ENCODE measurements at regions not wholly inside any gene's neighbourhood (a gene's known extent, or its start where the extent isn't known, plus 50 kb on each side); places are given as distances from the start of the nearest gene placed in this dataset.

DNA sequence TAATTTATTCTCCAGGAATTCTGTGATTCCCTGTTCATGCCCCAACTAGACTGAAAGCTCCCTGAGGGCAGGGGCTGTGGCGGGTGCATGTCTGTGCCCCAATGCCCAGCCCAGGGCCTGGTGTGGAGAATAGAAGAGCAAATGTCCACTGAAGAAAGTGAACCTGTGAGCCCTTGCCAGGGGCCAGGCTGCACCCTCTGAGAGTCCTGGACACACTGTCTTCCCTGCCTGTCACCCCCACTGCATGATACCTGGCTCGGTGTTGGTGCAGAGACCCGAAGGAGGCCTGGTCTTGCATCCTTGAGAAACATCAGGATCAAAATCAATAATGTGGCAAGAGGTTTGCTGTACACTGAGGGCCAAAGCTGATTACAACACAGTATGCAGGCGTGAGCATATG, 69.8 kb upstream of the RUNX3 start:
- TF ChIP-seq, protein P1, sequence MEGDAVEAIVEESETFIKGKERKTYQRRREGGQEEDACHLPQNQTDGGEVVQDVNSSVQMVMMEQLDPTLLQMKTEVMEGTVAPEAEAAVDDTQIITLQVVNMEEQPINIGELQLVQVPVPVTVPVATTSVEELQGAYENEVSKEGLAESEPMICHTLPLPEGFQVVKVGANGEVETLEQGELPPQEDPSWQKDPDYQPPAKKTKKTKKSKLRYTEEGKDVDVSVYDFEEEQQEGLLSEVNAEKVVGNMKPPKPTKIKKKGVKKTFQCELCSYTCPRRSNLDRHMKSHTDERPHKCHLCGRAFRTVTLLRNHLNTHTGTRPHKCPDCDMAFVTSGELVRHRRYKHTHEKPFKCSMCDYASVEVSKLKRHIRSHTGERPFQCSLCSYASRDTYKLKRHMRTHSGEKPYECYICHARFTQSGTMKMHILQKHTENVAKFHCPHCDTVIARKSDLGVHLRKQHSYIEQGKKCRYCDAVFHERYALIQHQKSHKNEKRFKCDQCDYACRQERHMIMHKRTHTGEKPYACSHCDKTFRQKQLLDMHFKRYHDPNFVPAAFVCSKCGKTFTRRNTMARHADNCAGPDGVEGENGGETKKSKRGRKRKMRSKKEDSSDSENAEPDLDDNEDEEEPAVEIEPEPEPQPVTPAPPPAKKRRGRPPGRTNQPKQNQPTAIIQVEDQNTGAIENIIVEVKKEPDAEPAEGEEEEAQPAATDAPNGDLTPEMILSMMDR (IDR thresholded peaks at IDR 0.05; ENCODE audit: poor library complexity): no peak
- no peak for TF ChIP-seq EZH2 (IDR thresholded peaks at IDR 0.05; ENCODE audit: borderline replicate concordance)
